Lung (tissue), 11 donors: ENCODE measurements at regions not wholly inside any gene's neighbourhood (a gene's known extent, or its start where the extent isn't known, plus 50 kb on each side); places are given as distances from the start of the nearest gene placed in this dataset.

Source experiments
- ATAC-seq: fragments of 200-7000 bp; cut with Tn5 transposase; one replicate; pipeline ENCODE4 v1.9.1; 2020; ENCODE audit warnings: moderate number of reproducible peaks; ENCODE audit not compliant: insufficient read depth, low FRiP score
- DNase-seq, 3 donors: peaks; one replicate each; pipeline ENCODE4 v3.0.0-alpha.2; 2013 to 2017
- H3K27ac ChIP-seq, 2 donors: one replicate each; pipeline ENCODE4 v1.5.1; 2013; ENCODE audit warnings: mild to moderate bottlenecking in 2 of 2, moderate library complexity in 2 of 2, control low read depth in 1 of 2, inconsistent platforms in 1 of 2, low read depth in 1 of 2, low read length in 1 of 2
- H3K27me3 ChIP-seq, 3 donors: one replicate each; pipeline ENCODE4 v1.5.1; 2013; ENCODE audit warnings: low read length in 2 of 3; ENCODE audit not compliant: control insufficient read depth in 3 of 3, insufficient read depth in 3 of 3
- H3K36me3 ChIP-seq, 4 donors: one replicate each; pipeline ENCODE4 v1.5.1; 2013; ENCODE audit warnings: low read length in 4 of 4, mild to moderate bottlenecking in 1 of 4, moderate library complexity in 1 of 4; ENCODE audit not compliant: control insufficient read depth in 4 of 4, insufficient read depth in 4 of 4
- H3K4me1 ChIP-seq, 5 donors: one replicate each; pipeline ENCODE4 v1.5.1; 2013; ENCODE audit warnings: low read length in 5 of 5, mild to moderate bottlenecking in 2 of 5, moderate library complexity in 1 of 5; ENCODE audit not compliant: control insufficient read depth in 5 of 5, insufficient read depth in 5 of 5
- H3K4me3 ChIP-seq: one replicate; pipeline ENCODE4 v1.5.1; 2013; ENCODE audit warnings: mild to moderate bottlenecking, control low read depth, moderate library complexity
- H3K9ac ChIP-seq, 2 donors: one replicate each; pipeline ENCODE4 v1.5.1; 2013; ENCODE audit warnings: low read length in 2 of 2, control low read depth in 1 of 2; ENCODE audit not compliant: insufficient read depth in 1 of 2
- H3K9me3 ChIP-seq, 4 donors: one replicate each; pipeline ENCODE4 v1.5.1; 2013; ENCODE audit warnings: low read length in 3 of 4, mild to moderate bottlenecking in 1 of 4, moderate library complexity in 1 of 4; ENCODE audit not compliant: control insufficient read depth in 4 of 4, insufficient read depth in 3 of 4
- WGBS, 2 donors: extraction: QIAGEN DNeasy Blood & Tissue Kit; methylation state at CpG; one replicate each; pipeline ENCODE4 v1.1.7; 2013; 5-methylcytosine and 5-hydroxymethylcytosine counted together
- TF ChIP-seq, protein P1 (sequence below): IDR thresholded peaks from 2 replicates; pipeline ENCODE4 v1.5.1; 2012; ENCODE audit warnings: mild to moderate bottlenecking; ENCODE audit errors: control extremely low read depth, extremely low read depth
- donor health status: control.
- donor health status: control.
- donor health status: Bipolar disorder and iron deficiency.
- donor health status: healthy.
- donor health status: DM: yes; HTN: yes; CAD: no.

DNA sequence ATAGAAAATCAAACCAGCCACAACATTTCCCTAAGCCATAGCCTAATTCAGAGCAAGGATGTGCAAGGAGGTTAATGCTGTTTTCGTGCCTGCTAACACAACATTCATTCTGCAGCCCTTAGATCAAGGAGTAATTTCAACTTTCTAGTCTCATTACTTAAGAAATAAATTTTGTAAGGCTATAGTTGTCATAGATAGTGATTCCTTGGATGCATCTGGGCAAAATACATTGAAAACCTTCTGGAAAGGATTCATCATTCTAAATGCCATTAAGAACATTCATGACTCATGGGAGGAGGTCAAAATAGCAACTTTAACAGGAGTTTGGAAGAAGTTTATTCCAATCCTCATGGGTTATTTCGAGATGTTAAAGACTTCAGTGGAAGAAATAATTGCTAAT lies 283.2 kb downstream of the RPAP3 start:
- ATAC-seq, result no peak
- H3K4me3 ChIP-seq, result no peak overlapping the region
- no peak overlapping the region for H3K9ac ChIP-seq
- no peaks in the 10 kb centered on the region for H3K36me3 ChIP-seq
- no peaks in the 10 kb centered on the region for H3K9me3 ChIP-seq
- no peak overlapping the region for H3K27ac ChIP-seq
- TF ChIP-seq, protein P1, sequence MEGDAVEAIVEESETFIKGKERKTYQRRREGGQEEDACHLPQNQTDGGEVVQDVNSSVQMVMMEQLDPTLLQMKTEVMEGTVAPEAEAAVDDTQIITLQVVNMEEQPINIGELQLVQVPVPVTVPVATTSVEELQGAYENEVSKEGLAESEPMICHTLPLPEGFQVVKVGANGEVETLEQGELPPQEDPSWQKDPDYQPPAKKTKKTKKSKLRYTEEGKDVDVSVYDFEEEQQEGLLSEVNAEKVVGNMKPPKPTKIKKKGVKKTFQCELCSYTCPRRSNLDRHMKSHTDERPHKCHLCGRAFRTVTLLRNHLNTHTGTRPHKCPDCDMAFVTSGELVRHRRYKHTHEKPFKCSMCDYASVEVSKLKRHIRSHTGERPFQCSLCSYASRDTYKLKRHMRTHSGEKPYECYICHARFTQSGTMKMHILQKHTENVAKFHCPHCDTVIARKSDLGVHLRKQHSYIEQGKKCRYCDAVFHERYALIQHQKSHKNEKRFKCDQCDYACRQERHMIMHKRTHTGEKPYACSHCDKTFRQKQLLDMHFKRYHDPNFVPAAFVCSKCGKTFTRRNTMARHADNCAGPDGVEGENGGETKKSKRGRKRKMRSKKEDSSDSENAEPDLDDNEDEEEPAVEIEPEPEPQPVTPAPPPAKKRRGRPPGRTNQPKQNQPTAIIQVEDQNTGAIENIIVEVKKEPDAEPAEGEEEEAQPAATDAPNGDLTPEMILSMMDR, result no peak
- H3K27me3 ChIP-seq, result no peaks in the 10 kb centered on the region
- no peak for DNase-seq
- no peaks in the 10 kb centered on the region for H3K4me1 ChIP-seq
- 79 to 86% methylated on average over 2 of the region's 2 CpGs for WGBS, 2 donors

DNA sequence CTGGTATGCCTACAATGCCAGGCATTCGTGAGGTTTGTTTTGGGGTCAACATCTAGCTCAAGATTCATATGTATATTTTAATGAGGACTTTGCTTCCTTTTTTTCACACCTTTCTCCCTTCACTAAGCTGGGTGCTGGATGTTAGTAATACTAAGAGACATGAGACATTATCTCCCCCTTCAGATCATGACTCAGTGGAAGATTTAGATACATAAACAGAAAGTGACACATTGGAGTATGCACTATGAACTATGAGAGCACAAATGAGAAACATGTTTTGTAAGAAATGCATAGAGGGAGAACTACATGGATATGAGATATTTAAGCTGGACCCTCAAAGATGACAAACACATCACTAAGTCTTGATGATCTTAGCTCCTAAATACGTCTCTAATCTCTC lies 286.3 kb downstream of the RPAP3 start:
- H3K9me3 ChIP-seq, result no peaks in the 10 kb centered on the region
- WGBS, 2 donors, result 78 to 87% methylated on average over 2 of the region's 2 CpGs
- DNase-seq (no peak), ATAC-seq (no peak)
- H3K27me3 ChIP-seq, result no peaks in the 10 kb centered on the region
- H3K4me3 ChIP-seq, result no peak overlapping the region
- H3K36me3 ChIP-seq, result no peaks in the 10 kb centered on the region
- H3K4me1 ChIP-seq, result no peaks in the 10 kb centered on the region
- H3K27ac ChIP-seq, result no peak overlapping the region
- TF ChIP-seq, protein P1, result no peak
- no peak overlapping the region for H3K9ac ChIP-seq

DNA sequence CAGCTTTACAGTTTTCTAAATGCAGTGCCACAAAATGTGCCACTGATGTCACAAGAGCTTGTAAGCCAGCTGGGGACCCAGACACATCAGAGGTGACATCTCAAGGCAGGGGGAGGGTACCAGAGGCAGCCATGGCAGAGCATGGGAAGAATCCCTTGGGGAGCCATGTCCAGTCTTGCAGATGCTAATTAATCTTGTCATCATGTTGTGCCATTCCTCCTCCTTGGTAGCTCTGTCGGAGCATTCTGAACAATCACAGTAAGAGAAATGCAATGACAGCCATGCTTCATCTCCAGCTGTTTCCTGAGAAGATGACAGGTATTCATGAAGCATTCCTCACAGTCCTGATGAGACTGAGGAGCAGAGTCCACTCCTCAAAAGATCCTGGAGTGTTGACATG lies 287.9 kb downstream of the RPAP3 start:
- Histone ChIP-seq H3K9ac (no peak overlapping the region), H3K27me3 (no peaks in the 10 kb centered on the region), H3K27ac (no peak overlapping the region), H3K9me3 (no peaks in the 10 kb centered on the region), H3K4me1 (no peaks in the 10 kb centered on the region), H3K36me3 (no peaks in the 10 kb centered on the region), H3K4me3 (no peak overlapping the region)
- ATAC-seq (no peak), DNase-seq (no peak)
- 87 to 100% methylated on average over 1 of the region's 1 CpG for WGBS, 2 donors
- TF ChIP-seq, protein P1, result no peak

DNA sequence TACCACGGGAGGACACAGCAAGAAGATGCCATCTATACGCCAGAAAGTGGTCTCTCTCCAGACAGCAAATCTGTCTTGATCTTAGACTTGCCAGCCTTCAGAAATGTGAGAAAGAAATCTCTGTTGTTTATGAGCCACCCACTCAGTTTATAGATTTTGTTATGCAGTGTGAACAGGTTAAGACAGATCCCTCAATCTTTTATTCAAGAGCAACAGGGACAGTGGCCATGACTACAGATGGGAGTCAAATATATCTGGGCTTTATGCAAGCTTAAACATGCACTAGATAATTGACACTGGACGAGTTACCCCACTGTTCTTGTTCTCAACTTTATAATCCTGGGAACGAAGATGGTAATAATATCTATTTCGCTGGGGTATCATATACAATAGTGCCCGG lies 288.7 kb downstream of the RPAP3 start:
- no peak for ATAC-seq
- DNase-seq, result no peak
- WGBS, 2 donors, result 75 to 98% methylated on average over 6 of the region's 6 CpGs
- H3K4me3 ChIP-seq, result no peak overlapping the region
- no peaks in the 10 kb centered on the region for H3K9me3 ChIP-seq
- no peaks in the 10 kb centered on the region for H3K4me1 ChIP-seq
- no peaks in the 10 kb centered on the region for H3K36me3 ChIP-seq
- no peak overlapping the region for H3K27ac ChIP-seq
- no peaks in the 10 kb centered on the region for H3K27me3 ChIP-seq
- no peak overlapping the region for H3K9ac ChIP-seq
- TF ChIP-seq, protein P1, result no peak
